ENCODE measurements at regions not wholly inside any gene's neighbourhood (a gene's known extent, or its start where the extent isn't known, plus 50 kb on each side); places are given as distances from the start of the nearest gene placed in this dataset. TPM values are rescaled to one million over a fixed set of nuclear protein-coding genes. Genes with fewer than 3 reads are reported as not detected.
"Not testable (repeated sequence)": the region's sequence is repeated elsewhere in the genome, so short reads cannot be mapped to it uniquely, and the experiment has no call there.

DNA sequence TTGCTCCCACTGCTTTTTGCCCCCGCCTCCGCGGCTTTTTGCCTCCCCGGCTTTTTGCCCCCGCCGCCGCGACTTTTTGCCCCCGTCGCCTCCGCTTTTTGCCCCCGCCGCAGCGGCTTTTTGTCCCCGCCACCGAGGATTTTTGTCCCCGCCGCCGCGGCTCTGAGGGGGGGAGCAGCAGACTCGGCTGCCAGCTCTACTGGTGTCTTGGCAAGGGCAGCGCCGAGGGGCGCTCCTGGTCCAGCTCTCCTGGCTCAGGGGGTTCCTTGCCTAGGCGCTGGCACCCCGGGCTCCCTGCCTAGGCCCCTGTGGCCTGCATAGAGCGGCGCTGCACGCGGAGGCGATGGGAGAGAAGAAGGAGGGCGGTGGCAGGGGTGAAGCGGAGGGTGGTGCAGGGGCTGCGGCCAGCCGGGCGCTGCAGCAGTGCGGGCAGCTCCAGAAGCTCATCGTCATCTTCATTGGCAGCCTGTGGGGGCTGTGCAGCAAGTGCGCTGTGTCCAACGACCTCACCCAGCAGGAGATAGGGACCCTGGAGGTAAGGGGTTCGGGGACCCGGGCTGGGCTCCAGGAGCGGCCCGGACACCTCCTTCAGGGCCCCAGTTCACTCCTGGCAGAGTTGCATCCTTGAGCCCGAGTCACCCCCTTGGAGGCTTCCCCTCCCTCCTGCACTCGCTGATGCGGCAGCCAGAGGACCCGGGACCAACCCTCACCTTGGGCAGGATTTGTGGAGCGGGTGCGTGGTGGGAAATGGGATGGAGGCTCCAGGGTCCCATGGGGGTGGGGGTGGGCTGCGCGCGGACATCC, 642.4 kb downstream of the GOLGA6L6 start:
- POLR2A ChIA-PET: no interaction called here
- Histone ChIP-seq H3K4me3 (ENCODE audit: low read depth, low read length, poor library complexity, severe bottlenecking) (no peak overlapping the region), H3K4me2 (ENCODE audit: low read length) (no peak overlapping the region), H3K9me3 (ENCODE audit: low read length) (0 out of 2 replicates have a peak, but pooled peaks cover 3% of the 10 kb centered on the region), H2AFZ (ENCODE audit: low read length) (no peak overlapping the region), H3K27ac (ENCODE audit: low read depth, low read length, poor library complexity, severe bottlenecking) (no peak overlapping the region), H3K9me2 (ENCODE audit: insufficient read depth, low read length) (no peaks in the 10 kb centered on the region), H3K36me3 (ENCODE audit: insufficient read depth, low read length) (no peaks in the 10 kb centered on the region), H3K4me1 (ENCODE audit: insufficient read depth, low read length, poor library complexity, severe bottlenecking) (no peaks in the 10 kb centered on the region), H4K20me1 (ENCODE audit: insufficient read depth, low read length) (no peaks in the 10 kb centered on the region), H3K79me2 (ENCODE audit: insufficient read depth, low read depth, low read length) (no peaks in the 10 kb centered on the region)
- CTCF ChIA-PET (ENCODE audit: unreplicated experiment): no interaction called here
- BruUV-seq (replicated peaks): no TSS peak
- TF ChIP-seq, protein P1, sequence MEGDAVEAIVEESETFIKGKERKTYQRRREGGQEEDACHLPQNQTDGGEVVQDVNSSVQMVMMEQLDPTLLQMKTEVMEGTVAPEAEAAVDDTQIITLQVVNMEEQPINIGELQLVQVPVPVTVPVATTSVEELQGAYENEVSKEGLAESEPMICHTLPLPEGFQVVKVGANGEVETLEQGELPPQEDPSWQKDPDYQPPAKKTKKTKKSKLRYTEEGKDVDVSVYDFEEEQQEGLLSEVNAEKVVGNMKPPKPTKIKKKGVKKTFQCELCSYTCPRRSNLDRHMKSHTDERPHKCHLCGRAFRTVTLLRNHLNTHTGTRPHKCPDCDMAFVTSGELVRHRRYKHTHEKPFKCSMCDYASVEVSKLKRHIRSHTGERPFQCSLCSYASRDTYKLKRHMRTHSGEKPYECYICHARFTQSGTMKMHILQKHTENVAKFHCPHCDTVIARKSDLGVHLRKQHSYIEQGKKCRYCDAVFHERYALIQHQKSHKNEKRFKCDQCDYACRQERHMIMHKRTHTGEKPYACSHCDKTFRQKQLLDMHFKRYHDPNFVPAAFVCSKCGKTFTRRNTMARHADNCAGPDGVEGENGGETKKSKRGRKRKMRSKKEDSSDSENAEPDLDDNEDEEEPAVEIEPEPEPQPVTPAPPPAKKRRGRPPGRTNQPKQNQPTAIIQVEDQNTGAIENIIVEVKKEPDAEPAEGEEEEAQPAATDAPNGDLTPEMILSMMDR (conservative IDR thresholded peaks at IDR 0.05; ENCODE audit: low read length): no peak
- intact Hi-C loops (cut with micrococcal nuclease; ENCODE audit: unreplicated experiment): no loop called here
- DNase-seq (ENCODE audit: low spot score): no peak

DNA sequence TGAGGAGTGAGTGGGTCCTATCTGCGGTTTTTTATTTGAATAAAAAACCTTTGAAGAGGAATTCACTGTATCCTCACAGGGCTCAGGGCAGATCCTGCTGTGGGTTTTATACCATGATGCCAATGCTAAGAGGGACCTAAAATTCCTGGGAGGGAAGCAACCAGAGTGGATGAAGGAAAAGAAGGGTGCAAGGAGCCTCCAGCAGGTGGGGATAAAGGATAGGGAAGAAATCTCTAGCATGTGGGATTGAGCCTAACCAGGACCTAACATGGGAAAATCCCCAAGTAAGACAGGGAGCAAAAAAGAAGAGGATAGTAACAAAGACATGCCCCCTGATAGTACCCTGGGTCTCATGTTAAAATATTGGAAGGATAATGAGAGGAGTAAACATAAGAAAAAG, 652.8 kb downstream of the GOLGA6L6 start:
- POLR2A ChIA-PET; H3K9me2 ChIP-seq (ENCODE audit: insufficient read depth, low read length); H3K9me3 ChIP-seq (ENCODE audit: low read length); BruUV-seq (replicated peaks); DNase-seq (ENCODE audit: low spot score); intact Hi-C loops (cut with micrococcal nuclease; ENCODE audit: unreplicated experiment); H3K27ac ChIP-seq (ENCODE audit: low read depth, low read length, poor library complexity, severe bottlenecking); H3K4me3 ChIP-seq (ENCODE audit: low read depth, low read length, poor library complexity, severe bottlenecking); H3K36me3 ChIP-seq (ENCODE audit: insufficient read depth, low read length); H3K4me2 ChIP-seq (ENCODE audit: low read length); H3K79me2 ChIP-seq (ENCODE audit: insufficient read depth, low read depth, low read length); CTCF ChIA-PET (ENCODE audit: unreplicated experiment); H2AFZ ChIP-seq (ENCODE audit: low read length); H3K4me1 ChIP-seq (ENCODE audit: insufficient read depth, low read length, poor library complexity, severe bottlenecking); H4K20me1 ChIP-seq (ENCODE audit: insufficient read depth, low read length): not testable (repeated sequence)

DNA sequence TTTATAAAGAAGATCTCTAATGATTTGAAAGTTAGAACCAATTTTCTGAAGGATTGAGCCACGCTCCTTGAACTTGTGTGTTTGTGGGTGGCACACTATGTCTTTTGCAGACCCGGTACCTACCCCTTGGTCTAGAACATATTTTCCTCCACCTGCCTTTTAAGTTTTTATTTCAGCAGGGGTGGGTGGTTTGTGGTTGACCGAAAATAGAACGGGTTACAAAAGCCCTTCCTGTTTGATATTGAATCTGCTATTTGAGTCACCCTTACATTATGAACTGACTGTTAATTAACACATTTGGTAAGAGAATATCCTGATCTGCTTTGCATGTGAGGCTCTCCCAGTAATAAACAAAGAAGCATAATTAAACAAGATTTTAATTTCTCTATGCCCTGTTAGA, 697.5 kb downstream of the GOLGA6L6 start:
- H3K36me3 ChIP-seq (ENCODE audit: insufficient read depth, low read length); H3K4me1 ChIP-seq (ENCODE audit: insufficient read depth, low read length, poor library complexity, severe bottlenecking); H3K9me3 ChIP-seq (ENCODE audit: low read length); H3K4me3 ChIP-seq (ENCODE audit: low read depth, low read length, poor library complexity, severe bottlenecking); CTCF ChIA-PET (ENCODE audit: unreplicated experiment); H3K79me2 ChIP-seq (ENCODE audit: insufficient read depth, low read depth, low read length); H2AFZ ChIP-seq (ENCODE audit: low read length); intact Hi-C loops (cut with micrococcal nuclease; ENCODE audit: unreplicated experiment); POLR2A ChIA-PET; DNase-seq (ENCODE audit: low spot score); H3K27ac ChIP-seq (ENCODE audit: low read depth, low read length, poor library complexity, severe bottlenecking); H3K4me2 ChIP-seq (ENCODE audit: low read length); H3K9me2 ChIP-seq (ENCODE audit: insufficient read depth, low read length); BruUV-seq (replicated peaks); H4K20me1 ChIP-seq (ENCODE audit: insufficient read depth, low read length): not testable (repeated sequence)

Small RNAs in the stretch of these regions (small RNA-seq; reads per million reads assigned to genes)
- gene AC138701.2: not detected
- not detected for gene IGHD1OR15-1A
- not detected for gene IGHD2OR15-2A
- not detected for gene IGHD3OR15-3A
- gene IGHD4OR15-4A: not detected
- not detected for gene IGHD5OR15-5A
- gene RN7SL584P: not detected
- not detected for gene RNU6-978P
